LNCAP (cell line): ENCODE measurements at regions not wholly inside any gene's neighbourhood (a gene's known extent, or its start where the extent isn't known, plus 50 kb on each side); places are given as distances from the start of the nearest gene placed in this dataset.

Experiments used
- CTCF ChIP-seq: fragments of 450-650 bp; IDR thresholded peaks from 2 replicates; pipeline ENCODE4 v1.5.1; 2017; ENCODE audit warnings: mild to moderate bottlenecking

DNA sequence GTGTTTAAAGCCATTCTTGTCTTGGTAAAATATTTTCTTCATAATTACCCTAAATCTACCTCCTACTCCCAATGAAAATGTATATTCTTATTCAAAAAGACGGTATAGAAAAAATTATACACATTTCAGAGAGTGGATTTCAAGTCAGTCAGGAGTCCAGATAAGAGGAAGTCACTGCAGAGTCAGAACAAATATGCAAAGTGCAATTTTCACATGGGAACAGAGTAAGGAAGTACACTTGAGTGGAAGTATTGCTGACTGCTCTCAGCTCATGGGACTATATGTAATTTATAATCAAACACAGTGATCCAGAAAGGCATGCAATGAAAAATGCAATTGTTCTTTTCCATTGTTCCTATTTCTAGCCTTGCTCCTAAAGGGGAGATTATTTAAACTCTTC lies 1128.0 kb downstream of the AACS start:
- TF ChIP-seq CTCF: no peak

DNA sequence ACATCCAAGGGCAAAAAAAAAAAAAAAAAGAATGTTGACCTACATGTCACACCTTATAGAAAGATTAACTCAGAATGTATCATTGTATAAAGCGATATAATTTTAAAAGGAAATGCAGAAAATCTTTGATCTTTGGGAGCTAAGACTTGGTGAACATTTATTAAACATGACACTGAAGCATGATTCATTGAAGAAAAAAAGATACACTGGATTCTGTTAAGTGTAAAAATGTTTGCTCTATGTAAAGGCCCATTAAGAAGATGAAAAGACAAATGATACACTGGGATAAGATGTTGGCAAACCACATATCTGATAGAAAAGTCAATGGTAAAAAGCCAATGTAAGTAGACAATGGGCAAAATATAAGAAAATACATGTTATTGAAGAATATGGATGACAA lies 1131.0 kb downstream of the AACS start:
- TF ChIP-seq CTCF: no peak

DNA sequence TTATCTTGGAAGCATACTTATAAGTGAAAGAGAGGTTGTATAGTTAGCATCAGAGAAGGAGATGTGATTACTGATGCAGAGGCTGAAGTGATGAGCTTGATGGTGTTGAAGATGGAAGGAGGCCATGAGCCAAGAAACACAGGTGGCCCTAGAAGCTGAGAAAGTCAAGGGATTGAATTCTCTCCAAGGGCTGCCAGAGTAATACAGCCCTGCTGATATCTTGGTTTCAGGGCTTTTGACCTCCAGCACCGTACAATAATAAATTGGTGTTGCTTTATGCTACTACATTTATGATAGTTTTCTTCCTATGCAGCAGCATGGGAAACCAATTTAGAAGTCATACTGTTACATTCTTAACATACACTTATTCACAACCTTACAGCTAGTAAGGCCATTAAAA lies 1133.3 kb downstream of the AACS start:
- no peak for TF ChIP-seq CTCF

DNA sequence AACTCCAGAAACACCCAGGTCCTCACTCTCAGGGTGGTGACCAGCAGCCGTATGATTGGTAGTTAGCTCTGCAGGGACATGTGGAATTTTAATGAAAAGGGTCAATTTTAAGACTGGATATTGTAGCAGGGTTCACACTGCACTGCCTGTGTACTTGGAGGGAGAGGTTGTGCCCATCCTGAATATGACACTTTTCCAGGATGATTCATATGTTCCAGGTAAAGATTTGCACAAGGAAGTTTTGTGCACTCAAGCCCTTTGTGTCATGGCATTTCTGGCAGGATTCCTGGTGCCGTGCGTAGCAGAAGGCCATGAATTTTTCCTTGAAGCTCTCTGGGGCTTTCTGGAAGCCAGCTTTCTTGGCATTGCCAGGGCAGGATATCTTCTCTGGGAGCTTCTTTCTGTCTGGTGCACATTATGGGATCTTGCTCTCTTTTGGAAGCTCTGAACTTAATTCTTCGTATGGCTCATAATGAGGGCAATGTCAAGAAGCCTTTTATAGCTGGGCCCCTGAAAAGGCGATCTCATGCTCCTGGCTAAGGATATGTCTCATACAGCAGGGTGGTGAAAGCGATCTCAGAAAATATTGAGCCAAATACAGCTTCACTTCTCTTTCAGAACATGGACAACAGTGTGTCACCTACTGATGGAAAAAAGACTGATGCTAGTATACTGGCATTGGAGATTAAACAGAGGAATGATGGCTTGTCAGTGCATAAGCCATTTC lies 1133.9 kb downstream of the AACS start:
- no peak for TF ChIP-seq CTCF

- TF ChIP-seq CTCF: no peak
Measured at GRCh38 chr12:126201981-126202537, 1136.8 kb downstream of the AACS start.

GRCh38 chr12:126204326-126204725 lies 1139.1 kb downstream of the AACS start:
- TF ChIP-seq CTCF: no peak

DNA sequence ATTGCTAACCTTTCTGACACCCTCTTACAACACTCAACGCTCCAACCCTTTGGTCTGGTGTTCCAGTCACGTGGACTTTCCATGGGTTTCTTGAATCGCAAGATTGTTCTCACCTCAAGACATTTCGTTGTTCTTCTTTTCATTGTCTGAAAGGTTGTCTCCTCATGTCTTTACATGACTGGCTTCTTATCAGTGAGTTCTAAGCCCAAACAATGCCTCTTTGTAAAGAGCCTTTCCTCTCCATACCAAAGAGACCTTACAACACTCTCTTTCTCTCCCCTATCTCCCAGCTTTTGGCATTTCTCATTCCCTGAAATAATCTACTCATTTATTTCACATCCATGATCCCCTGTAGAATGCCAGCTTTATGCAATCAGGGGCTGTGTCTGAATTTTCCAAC lies 1144.8 kb downstream of the AACS start:
- TF ChIP-seq CTCF: no peak

GRCh38 chr12:126210448-126210847 lies 1145.2 kb downstream of the AACS start:
- TF ChIP-seq CTCF: no peak
